ENCODE measurements at regions not wholly inside any gene's neighbourhood (a gene's known extent, or its start where the extent isn't known, plus 50 kb on each side); places are given as distances from the start of the nearest gene placed in this dataset.

DNA sequence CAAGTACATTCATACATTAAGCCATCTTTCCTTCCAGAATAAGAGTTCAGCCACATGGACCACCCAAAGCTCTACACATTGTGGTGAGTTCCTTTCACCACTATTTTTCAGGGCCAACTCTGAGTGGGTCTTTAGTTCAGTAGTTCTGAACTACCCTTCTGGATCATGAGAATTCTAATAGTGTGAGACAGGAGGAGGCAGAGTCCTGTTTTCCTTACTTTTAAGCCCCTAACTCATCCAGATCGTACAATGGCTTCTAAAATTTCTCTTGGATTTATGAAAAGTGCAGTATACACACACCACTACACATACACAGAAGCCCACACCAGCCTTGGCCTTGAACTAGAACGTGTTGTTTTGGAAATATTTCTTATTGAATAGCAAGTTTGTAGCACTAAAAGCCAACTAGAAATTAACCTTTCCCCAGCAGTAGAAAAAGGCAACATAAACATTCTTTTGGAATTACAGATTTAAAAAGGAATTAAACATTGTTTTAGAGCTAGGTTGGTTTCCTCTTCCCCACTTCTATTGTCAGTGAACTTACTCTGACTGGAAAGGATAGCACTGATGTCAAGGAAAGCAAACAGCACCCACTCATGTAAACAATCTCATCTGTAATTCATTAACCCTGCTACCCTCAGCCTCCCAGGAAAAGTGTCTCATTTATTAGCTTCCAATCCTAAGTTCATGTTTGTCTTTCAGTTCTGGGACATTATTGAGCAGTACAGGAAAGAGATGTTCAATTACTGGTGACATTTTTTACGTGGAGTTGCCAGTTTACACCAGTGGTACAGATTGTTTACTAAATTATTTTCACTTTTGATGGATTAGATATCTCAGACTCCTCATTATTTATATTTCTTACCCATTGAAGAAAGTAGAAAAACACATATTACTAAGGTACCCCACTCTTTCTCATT, 95.7 kb upstream of the AGTR1 start:
- H3K4me3 ChIP-seq (ENCODE audit: insufficient read depth, low read depth, low read length), result no peak overlapping the region
- no peak overlapping the region for H2AK9ac ChIP-seq (replicated peaks; ENCODE audit: low read depth, low read length, poor library complexity)

More for the DNA sequence above, 95.7 kb upstream of the AGTR1 start:
- Histone ChIP-seq H3K27me3 (ENCODE audit: control insufficient read depth, insufficient read depth, low read length) (no peaks in the 10 kb centered on the region; the same call in 1 of the 2 replicates), H2AK5ac (ENCODE audit: low read depth, low read length) (no peak overlapping the region), H2BK20ac (ENCODE audit: low read depth, low read length) (no peak overlapping the region), H3K4me1 (ENCODE audit: control insufficient read depth, insufficient read depth, low read length) (0 out of 2 replicates have a peak, but pooled peaks cover 2% of the 10 kb centered on the region), H3K36me3 (ENCODE audit: control insufficient read depth, insufficient read depth, low read length) (no peaks in the 10 kb centered on the region), H3K23ac (ENCODE audit: low read depth, low read length) (no peak overlapping the region), H2BK120ac (ENCODE audit: low read depth, low read length) (0 out of 2 replicates have a peak overlapping the region, but pooled peaks have one; percentile 24), H3K18ac (ENCODE audit: low read depth, low read length) (no peak overlapping the region), H3K27ac (ENCODE audit: insufficient read depth, low read length) (no peak overlapping the region), H3K9me1 (ENCODE audit: insufficient read depth, low read length) (no peaks in the 10 kb centered on the region; the same call in 1 of the 2 replicates), H3K79me1 (ENCODE audit: low read depth in 1 of 2, low read length in 2 of 2) (no peaks in the 10 kb centered on the region), H3K4ac (ENCODE audit: low read depth, low read length) (no peak overlapping the region), H3K56ac (ENCODE audit: extremely low read depth, insufficient read depth, low read length) (no peak overlapping the region), H2BK5ac (ENCODE audit: low read depth, low read length, poor library complexity, severe bottlenecking) (no peak overlapping the region), H2AFZ (replicated peaks; ENCODE audit: low read length, poor library complexity) (no peak overlapping the region), H3K9me3 (ENCODE audit: control insufficient read depth, insufficient read depth, low read length) (no peaks in the 10 kb centered on the region), H4K8ac (ENCODE audit: low read depth in 2 of 2, low read length in 2 of 2) (no peak overlapping the region), H3K4me2 (ENCODE audit: low read depth, low read length) (peak overlapping the region; percentile 36; the same call in 1 of the 2 replicates), H4K91ac (ENCODE audit: insufficient read depth, low read depth, low read length) (no peak overlapping the region), H2BK15ac (ENCODE audit: low read depth, low read length) (no peak overlapping the region), H4K5ac (ENCODE audit: low read depth, low read length) (no peak overlapping the region), H3K9ac (ENCODE audit: low read depth, low read length) (no peak overlapping the region), H4K20me1 (ENCODE audit: insufficient read depth, low read length) (no peaks in the 10 kb centered on the region), H3K14ac (replicated peaks; ENCODE audit: low read depth, low read length) (no peak overlapping the region)
- no TSS peak for BruUV-seq (replicated peaks)
- intact Hi-C loops (cut with micrococcal nuclease), result no loop called here
- CTCF ChIA-PET, result interaction anchor here (1.0 kb wide), 1 partner anchor 58 kb away, joined by 3 read pairs; no protein-coding TSS in a partner anchor
- dilution Hi-C loops (cut with HindIII; ENCODE audit: low sequenced_read_pairs, unreplicated experiment), result no loop called here
- WGBS, 2 experiments (ENCODE audit: extremely low coverage in 2 of 2, insufficient read length in 1 of 2), result no CpG with 5 or more reads among the region's 3 CpGs
- in situ Hi-C loops (cut with MboI; ENCODE audit: low sequenced_read_pairs), result no loop called here
- ATAC-seq (ENCODE audit: low read depth), result peak; percentile 44
- POLR2A ChIA-PET (ENCODE audit: unreplicated experiment), result no interaction called here
- DNase-seq, result peak; percentile 48
- TF ChIP-seq, protein P1, sequence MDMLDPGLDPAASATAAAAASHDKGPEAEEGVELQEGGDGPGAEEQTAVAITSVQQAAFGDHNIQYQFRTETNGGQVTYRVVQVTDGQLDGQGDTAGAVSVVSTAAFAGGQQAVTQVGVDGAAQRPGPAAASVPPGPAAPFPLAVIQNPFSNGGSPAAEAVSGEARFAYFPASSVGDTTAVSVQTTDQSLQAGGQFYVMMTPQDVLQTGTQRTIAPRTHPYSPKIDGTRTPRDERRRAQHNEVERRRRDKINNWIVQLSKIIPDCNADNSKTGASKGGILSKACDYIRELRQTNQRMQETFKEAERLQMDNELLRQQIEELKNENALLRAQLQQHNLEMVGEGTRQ (IDR thresholded peaks at IDR 0.05; ENCODE audit: low read depth, low read length), result no peak
- TF ChIP-seq POLR2A (IDR thresholded peaks at IDR 0.05; ENCODE audit: low read depth, low read length), result no peak
- no peak for TF ChIP-seq CEBPB (IDR thresholded peaks at IDR 0.05; ENCODE audit: low read depth, low read length)

Data from IMR-90 (cell line).